IPS-20b (cell line): ENCODE measurements at regions not wholly inside any gene's neighbourhood (a gene's known extent, or its start where the extent isn't known, plus 50 kb on each side); places are given as distances from the start of the nearest gene placed in this dataset.
"Not testable (repeated sequence)": the region's sequence is repeated elsewhere in the genome, so short reads cannot be mapped to it uniquely, and the experiment has no call there.

Experiments used
- H3K27ac ChIP-seq: one replicate; pipeline ENCODE4 v1.5.1; 2013; ENCODE audit warnings: low read length
- H3K27me3 ChIP-seq: 2 replicates; pipeline ENCODE4 v1.6.1; 2013; ENCODE audit warnings: mild to moderate bottlenecking, low read length, inconsistent platforms; ENCODE audit not compliant: insufficient read depth
- H3K36me3 ChIP-seq: 2 replicates; pipeline ENCODE4 v1.6.1; 2013; ENCODE audit warnings: low read depth, mild to moderate bottlenecking, inconsistent platforms, low read length, moderate library complexity; ENCODE audit not compliant: insufficient read depth
- H3K4me1 ChIP-seq: 2 replicates; pipeline ENCODE4 v1.6.1; 2013; ENCODE audit warnings: mild to moderate bottlenecking, control low read depth, inconsistent platforms, low read length, moderate library complexity; ENCODE audit not compliant: insufficient read depth
- H3K4me3 ChIP-seq: 2 replicates; pipeline ENCODE4 v1.5.1; 2013; ENCODE audit warnings: mild to moderate bottlenecking, low read length, inconsistent platforms
- H3K9ac ChIP-seq: 2 replicates; pipeline ENCODE4 v1.6.1; 2013; ENCODE audit warnings: low read depth, mild to moderate bottlenecking, inconsistent platforms, low read length, moderate library complexity
- H3K9me3 ChIP-seq: 2 replicates; pipeline ENCODE4 v1.6.1; 2013; ENCODE audit warnings: mild to moderate bottlenecking, low read depth, low read length, inconsistent platforms; ENCODE audit not compliant: insufficient read depth

DNA sequence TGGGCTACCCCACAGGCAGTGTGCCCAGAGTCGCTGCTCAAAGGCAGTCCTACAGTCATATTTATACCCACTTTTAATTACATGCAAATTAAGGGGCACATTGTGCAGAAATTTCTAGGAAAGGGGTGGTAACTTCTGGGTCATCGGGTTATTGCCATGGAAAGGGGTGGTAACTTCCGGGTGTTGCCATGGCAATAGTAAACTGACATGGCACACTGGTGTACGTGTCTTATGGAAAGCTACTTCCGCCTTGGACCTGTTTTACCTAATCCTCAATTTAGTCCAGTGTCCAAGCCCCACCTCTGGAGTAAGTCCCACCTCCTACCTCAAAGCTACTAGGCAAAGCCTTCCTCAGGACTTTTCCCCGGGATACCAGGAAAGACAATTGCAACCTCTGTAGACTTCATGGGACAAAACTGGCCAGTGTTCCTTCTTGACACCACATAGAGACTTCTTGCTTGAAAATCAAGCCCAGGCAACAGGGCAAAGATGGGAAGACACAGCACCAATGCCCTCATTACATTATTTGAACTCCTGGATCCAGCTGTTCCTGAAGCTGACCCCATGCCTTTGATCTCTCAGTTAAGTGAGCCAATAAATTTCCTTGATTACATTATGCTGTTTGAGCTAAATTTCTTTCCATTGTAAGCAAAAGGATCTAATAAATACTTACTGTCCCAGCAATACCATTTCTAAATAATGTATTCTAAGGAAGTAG is 63.3 kb upstream of the AGAP1 start:
- Histone ChIP-seq H3K36me3 (no peaks in the 10 kb centered on the region), H3K4me3 (no peak overlapping the region), H3K9me3 (no peaks in the 10 kb centered on the region; the same call in 1 of the 2 replicates), H3K4me1 (no peaks in the 10 kb centered on the region), H3K27ac (no peak overlapping the region), H3K27me3 (no peaks in the 10 kb centered on the region), H3K9ac (no peak overlapping the region)

- Histone ChIP-seq H3K9ac (no peak overlapping the region), H3K36me3 (no peaks in the 10 kb centered on the region), H3K9me3 (no peaks in the 10 kb centered on the region; the same call in 1 of the 2 replicates), H3K27me3 (no peaks in the 10 kb centered on the region), H3K27ac (no peak overlapping the region), H3K4me1 (no peaks in the 10 kb centered on the region), H3K4me3 (no peak overlapping the region)
These were observed 60.9 kb upstream of the AGAP1 start for GRCh38 chr2:235432741-235433520.

DNA sequence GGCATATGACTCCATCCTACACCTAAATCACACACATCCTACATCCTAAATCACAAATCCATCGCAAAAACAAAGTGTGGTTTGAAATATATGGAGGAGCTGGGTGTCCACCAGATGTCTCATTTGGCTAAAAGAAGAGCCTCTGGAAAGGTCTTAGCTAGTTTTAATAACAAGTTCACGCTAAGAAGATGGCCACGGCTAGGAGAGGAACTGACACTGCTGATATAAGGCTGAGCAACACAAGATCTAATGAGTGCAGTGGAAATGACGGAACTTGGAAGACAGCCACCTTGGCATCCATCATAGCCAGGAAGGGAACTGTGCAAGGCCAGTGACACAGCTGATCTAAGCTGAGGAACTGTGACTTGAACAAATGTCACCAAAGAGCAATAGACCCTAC is 60.0 kb upstream of the AGAP1 start:
- Histone ChIP-seq H3K27ac (no peak overlapping the region), H3K9ac (no peak overlapping the region), H3K4me1 (no peaks in the 10 kb centered on the region)

DNA sequence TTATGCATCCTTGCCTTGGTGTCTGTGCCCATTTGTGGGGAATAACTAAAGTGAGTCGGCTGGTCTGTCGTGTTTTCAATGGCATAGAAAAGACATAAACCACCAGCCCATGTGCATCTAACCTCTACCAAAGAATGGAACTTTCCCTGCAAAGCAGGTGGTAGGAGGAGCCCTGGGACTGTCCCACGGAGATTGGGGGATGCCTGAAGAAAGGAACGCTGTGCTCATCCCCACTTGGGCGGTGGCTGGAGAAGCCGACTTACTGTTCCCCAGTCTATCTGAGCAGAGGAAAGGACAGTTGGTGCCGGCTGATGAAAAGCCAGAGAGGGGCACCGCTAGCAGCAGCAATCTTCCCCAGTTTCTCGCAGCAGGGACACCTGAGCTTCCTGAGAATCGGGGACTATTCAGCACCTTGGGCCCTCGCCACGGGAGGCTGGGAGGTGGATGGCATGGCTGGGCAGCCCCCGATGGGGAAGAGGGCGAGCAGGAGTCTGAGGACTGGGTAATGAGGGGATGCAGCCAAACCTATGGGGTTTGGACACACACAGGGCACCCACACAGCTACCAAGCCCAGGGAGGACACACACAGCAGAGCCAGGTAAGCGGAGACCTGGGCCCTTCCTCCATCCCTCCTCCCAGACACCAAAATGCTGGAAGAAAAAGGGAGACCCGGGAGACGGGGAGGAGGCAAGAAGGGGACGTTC is 53.7 kb upstream of the AGAP1 start:
- no peak overlapping the region for H3K4me3 ChIP-seq
- H3K4me1 ChIP-seq: no peaks in the 10 kb centered on the region
- no peak overlapping the region for H3K9ac ChIP-seq
- peaks cover 3% of the 10 kb centered on the region for H3K9me3 ChIP-seq
- H3K36me3 ChIP-seq: no peaks in the 10 kb centered on the region
- no peaks in the 10 kb centered on the region for H3K27me3 ChIP-seq
- H3K27ac ChIP-seq: no peak overlapping the region

More for the DNA sequence above, 60.0 kb upstream of the AGAP1 start:
- Histone ChIP-seq H3K9me3 (no peaks in the 10 kb centered on the region; the same call in 1 of the 2 replicates), H3K36me3 (no peaks in the 10 kb centered on the region), H3K4me3 (no peak overlapping the region), H3K27me3 (no peaks in the 10 kb centered on the region)

GRCh38 chr2:235443580-235443979 is 50.3 kb upstream of the AGAP1 start:
- H3K36me3 ChIP-seq, H3K4me3 ChIP-seq, H3K27me3 ChIP-seq, H3K27ac ChIP-seq, H3K4me1 ChIP-seq, H3K9me3 ChIP-seq, H3K9ac ChIP-seq: not testable (repeated sequence)
